GM06990 (cell line): ENCODE measurements at regions not wholly inside any gene's neighbourhood (a gene's known extent, or its start where the extent isn't known, plus 50 kb on each side); places are given as distances from the start of the nearest gene placed in this dataset.

ENCODE experiments used
- DNase-seq: peaks from one replicate; pipeline ENCODE4 v3.0.0-alpha.2; 2011; ENCODE audit not compliant: insufficient read length; ENCODE audit errors: extremely low read depth
- H3K27me3 ChIP-seq: replicated peaks from 2 replicates; pipeline ENCODE4 v1.6.0; 2011; ENCODE audit warnings: low read length; ENCODE audit not compliant: control insufficient read depth, insufficient read depth
- H3K36me3 ChIP-seq: 2 replicates; pipeline ENCODE4 v1.5.1; 2011; ENCODE audit warnings: low read length; ENCODE audit not compliant: control insufficient read depth, insufficient read depth
- H3K4me3 ChIP-seq: replicated peaks from 2 replicates; pipeline ENCODE4 v1.5.1; 2011; ENCODE audit warnings: low read depth, mild to moderate bottlenecking, control low read depth, low read length
- CTCF ChIP-seq: IDR thresholded peaks from 2 replicates; pipeline ENCODE4 v1.5.1; 2011; ENCODE audit warnings: low read length, control low read depth, mild to moderate bottlenecking, inconsistent platforms; ENCODE audit not compliant: insufficient read depth, poor library complexity, severe bottlenecking

GRCh38 chr1:177703888-177704446 lies 265.9 kb downstream of the SEC16B start:
- DNase-seq, result no peak

GRCh38 chr1:177701654-177702353 lies 268.1 kb downstream of the SEC16B start:
- H3K4me3 ChIP-seq, result no peak overlapping the region
- H3K27me3 ChIP-seq, result no peaks in the 10 kb centered on the region
- DNase-seq, result no peak
- no peak for TF ChIP-seq CTCF
- no peaks in the 10 kb centered on the region for H3K36me3 ChIP-seq

More at GRCh38 chr1:177703888-177704446, 265.9 kb downstream of the SEC16B start:
- Histone ChIP-seq H3K4me3 (no peak overlapping the region), H3K27me3 (no peaks in the 10 kb centered on the region), H3K36me3 (no peaks in the 10 kb centered on the region)
- TF ChIP-seq CTCF, result no peak

- no peak for DNase-seq
- Histone ChIP-seq H3K4me3 (no peak overlapping the region), H3K27me3 (no peaks in the 10 kb centered on the region), H3K36me3 (no peaks in the 10 kb centered on the region)
- no peak for TF ChIP-seq CTCF
Measured at GRCh38 chr1:177700856-177701255, 269.0 kb downstream of the SEC16B start.

GRCh38 chr1:177690996-177691395 lies 278.9 kb downstream of the SEC16B start:
- Histone ChIP-seq H3K36me3 (no peaks in the 10 kb centered on the region), H3K4me3 (no peak overlapping the region), H3K27me3 (no peaks in the 10 kb centered on the region; the same call in 1 of the 2 replicates)
- TF ChIP-seq CTCF, result no peak
- no peak for DNase-seq

- H3K27me3 ChIP-seq, result no peaks in the 10 kb centered on the region
- TF ChIP-seq CTCF, result no peak
- no peaks in the 10 kb centered on the region for H3K36me3 ChIP-seq
- DNase-seq, result no peak
- no peak overlapping the region for H3K4me3 ChIP-seq
Measured at GRCh38 chr1:177687544-177687943, 282.3 kb downstream of the SEC16B start.
